DND-41 (cell line): ENCODE measurements at regions not wholly inside any gene's neighbourhood (a gene's known extent, or its start where the extent isn't known, plus 50 kb on each side); places are given as distances from the start of the nearest gene placed in this dataset.

ENCODE experiments used
- CTCF ChIP-seq: IDR thresholded peaks from 2 replicates; pipeline ENCODE4 v1.5.1; 2012; ENCODE audit warnings: borderline replicate concordance, low read length, moderate library complexity, mild to moderate bottlenecking; ENCODE audit not compliant: poor library complexity, severe bottlenecking; ENCODE audit errors: extremely low read depth
- EZH2 ChIP-seq: IDR thresholded peaks from 3 replicates; pipeline ENCODE4 v1.6.1; 2012; ENCODE audit warnings: borderline replicate concordance, low read depth, mild to moderate bottlenecking, moderate library complexity, low read length, inconsistent platforms; ENCODE audit not compliant: severe bottlenecking

DNA sequence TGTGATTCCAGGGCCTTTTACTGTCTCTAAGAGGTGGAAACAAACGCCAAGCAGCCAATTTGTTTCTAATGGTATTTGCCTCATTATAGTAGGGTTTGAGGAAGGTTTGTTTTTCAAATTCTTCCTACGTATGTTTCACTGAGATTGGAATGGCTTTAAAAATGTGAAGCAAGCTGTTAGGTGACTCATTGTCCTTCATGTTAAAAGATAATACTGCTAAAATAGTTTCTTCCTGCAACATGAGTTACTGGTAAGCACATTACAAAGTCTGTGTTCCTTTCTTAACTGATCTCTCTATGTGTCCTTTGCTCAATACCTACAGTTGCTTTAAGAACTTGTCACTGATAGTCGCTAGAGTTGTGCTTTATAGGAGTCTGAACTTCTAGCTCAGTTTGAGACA lies 1183.9 kb downstream of the RPA4 start:
- TF ChIP-seq CTCF = no peak
- no peak for TF ChIP-seq EZH2
